ENCODE measurements at regions not wholly inside any gene's neighbourhood (a gene's known extent, or its start where the extent isn't known, plus 50 kb on each side); places are given as distances from the start of the nearest gene placed in this dataset.
"Not testable (repeated sequence)": the region's sequence is repeated elsewhere in the genome, so short reads cannot be mapped to it uniquely, and the experiment has no call there.

- TF ChIP-seq CTCF (IDR thresholded peaks at IDR 0.05; ENCODE audit: low read depth, low read length, missing control alignments): no peak
- DNase-seq (ENCODE audit: low read depth): no peak
- H3K4me3 ChIP-seq (ENCODE audit: low read depth, low read length): no peak overlapping the region
Observed at GRCh38 chr5:14025569-14026286, 81.2 kb upstream of the DNAH5 start.

- no peak overlapping the region for H3K4me3 ChIP-seq (ENCODE audit: low read depth, low read length)
- TF ChIP-seq CTCF (IDR thresholded peaks at IDR 0.05; ENCODE audit: low read depth, low read length, missing control alignments): no peak
- no peak for DNase-seq (ENCODE audit: low read depth)
Observed at GRCh38 chr5:14022971-14023370, 78.5 kb upstream of the DNAH5 start.

GRCh38 chr5:14020944-14021343 lies 76.5 kb upstream of the DNAH5 start:
- not testable (repeated sequence) for H3K4me3 ChIP-seq (ENCODE audit: low read depth, low read length); DNase-seq (ENCODE audit: low read depth)

- no peak for TF ChIP-seq CTCF (IDR thresholded peaks at IDR 0.05; ENCODE audit: low read depth, low read length, missing control alignments)
- no peak for DNase-seq (ENCODE audit: low read depth)
- no peak overlapping the region for H3K4me3 ChIP-seq (ENCODE audit: low read depth, low read length)
Observed at GRCh38 chr5:14019768-14020290, 75.3 kb upstream of the DNAH5 start.

GRCh38 chr5:14017904-14018303 lies 73.4 kb upstream of the DNAH5 start:
- DNase-seq (ENCODE audit: low read depth): no peak
- H3K4me3 ChIP-seq (ENCODE audit: low read depth, low read length): no peak overlapping the region
- no peak for TF ChIP-seq CTCF (IDR thresholded peaks at IDR 0.05; ENCODE audit: low read depth, low read length, missing control alignments)

GRCh38 chr5:14016549-14016948 lies 72.1 kb upstream of the DNAH5 start:
- no peak for DNase-seq (ENCODE audit: low read depth)

More at GRCh38 chr5:14016549-14016948, 72.1 kb upstream of the DNAH5 start:
- TF ChIP-seq CTCF (IDR thresholded peaks at IDR 0.05; ENCODE audit: low read depth, low read length, missing control alignments): no peak
- no peak overlapping the region for H3K4me3 ChIP-seq (ENCODE audit: low read depth, low read length)

Measured in GM12864 (cell line).